ENCODE measurements at regions not wholly inside any gene's neighbourhood (a gene's known extent, or its start where the extent isn't known, plus 50 kb on each side); places are given as distances from the start of the nearest gene placed in this dataset.

- TF ChIP-seq CTCF (IDR thresholded peaks at IDR 0.05), result no peak
- no peak for TF ChIP-seq POLR2AphosphoS5 (IDR thresholded peaks at IDR 0.05; ENCODE audit: low read depth, low read length)
- TF ChIP-seq USF2 (IDR thresholded peaks at IDR 0.05; ENCODE audit: borderline replicate concordance, low read depth, low read length), result no peak
- no peak for TF ChIP-seq YY1 (IDR thresholded peaks at IDR 0.05; ENCODE audit: low read depth)
- TF ChIP-seq EZH2phosphoT487 (IDR thresholded peaks at IDR 0.05; ENCODE audit: borderline replicate concordance, low read depth), result no peak
- TF ChIP-seq RAD21 (IDR thresholded peaks at IDR 0.05; ENCODE audit: low read length), result no peak
- TF ChIP-seq MAX (IDR thresholded peaks at IDR 0.05; ENCODE audit: low read depth), result no peak
- TF ChIP-seq USF1 (IDR thresholded peaks at IDR 0.05; ENCODE audit: borderline replicate concordance, low read depth), result no peak
Observed at GRCh38 chr2:217305882-217306281, 446.0 kb upstream of the TNP1 start.
